ENCODE measurements at regions not wholly inside any gene's neighbourhood (a gene's known extent, or its start where the extent isn't known, plus 50 kb on each side); places are given as distances from the start of the nearest gene placed in this dataset.

DNA sequence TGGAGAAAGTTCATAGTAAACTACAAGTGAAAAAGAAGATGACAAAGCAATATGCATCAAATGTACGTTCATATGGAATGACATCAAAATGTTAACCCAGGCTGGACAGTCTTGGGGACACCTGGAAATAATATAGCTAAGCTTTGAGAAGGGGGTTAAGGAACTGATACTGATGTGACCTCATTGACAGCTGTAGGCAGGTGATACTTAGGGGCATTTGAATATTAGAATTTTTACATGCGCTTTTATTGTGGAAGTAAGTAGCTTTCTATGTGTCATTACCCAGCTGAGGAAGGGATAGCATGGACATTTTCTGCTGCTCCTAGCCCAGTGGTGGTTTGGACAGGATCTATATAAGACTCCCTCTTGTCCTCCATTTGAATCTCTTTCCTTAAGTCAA, 299.7 kb downstream of the CWC27 start:
- Histone ChIP-seq H3K4me1 (ENCODE audit: control insufficient read depth, insufficient read depth, low read length) (peaks cover 7% of the 10 kb centered on the region), H3K27ac (ENCODE audit: low read length) (no peak overlapping the region), H3K9ac (ENCODE audit: low read length in 2 of 2) (no peak overlapping the region), H3K27me3 (ENCODE audit: control insufficient read depth in 1 of 2, insufficient read depth in 2 of 2, low read length in 2 of 2) (no peaks in the 10 kb centered on the region), H3K36me3 (ENCODE audit: control insufficient read depth in 2 of 2, insufficient read depth in 2 of 2, low read length in 2 of 2) (no peaks in the 10 kb centered on the region), H3K4me3 (ENCODE audit: low read length in 2 of 2) (no peak overlapping the region), H3K9me3 (ENCODE audit: control insufficient read depth in 2 of 2, low read length in 2 of 2) (no peaks in the 10 kb centered on the region)

- Histone ChIP-seq H3K27me3 (ENCODE audit: control insufficient read depth in 1 of 2, insufficient read depth in 2 of 2, low read length in 2 of 2) (no peaks in the 10 kb centered on the region), H3K9ac (ENCODE audit: low read length in 2 of 2) (no peak overlapping the region), H3K9me3 (ENCODE audit: control insufficient read depth in 2 of 2, low read length in 2 of 2) (no peaks in the 10 kb centered on the region), H3K27ac (ENCODE audit: low read length) (no peak overlapping the region), H3K36me3 (ENCODE audit: control insufficient read depth in 2 of 2, insufficient read depth in 2 of 2, low read length in 2 of 2) (no peaks in the 10 kb centered on the region), H3K4me3 (ENCODE audit: low read length in 2 of 2) (no peak overlapping the region), H3K4me1 (ENCODE audit: control insufficient read depth, insufficient read depth, low read length) (peaks cover 7% of the 10 kb centered on the region)
These were observed 301.3 kb downstream of the CWC27 start for GRCh38 chr5:65070026-65070425.

DNA sequence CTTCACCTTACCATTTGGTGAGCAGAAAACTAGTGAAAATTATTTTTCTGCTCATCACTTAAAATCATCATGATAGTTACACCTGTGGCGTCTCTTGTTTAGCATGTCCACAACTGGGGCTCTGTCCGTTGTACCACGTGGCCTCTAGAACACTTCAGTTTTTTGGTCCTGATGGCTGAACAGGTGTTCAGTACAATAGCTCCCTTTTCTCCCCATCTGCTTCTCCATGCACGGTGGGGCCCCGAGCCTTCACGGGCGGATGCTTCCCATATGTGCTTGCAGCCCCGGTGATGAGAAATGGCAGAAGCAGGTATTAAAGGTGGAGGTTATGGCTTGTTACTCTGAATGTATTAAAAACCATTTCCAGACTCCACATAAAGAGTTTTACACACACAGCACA, 304.1 kb downstream of the CWC27 start:
- H3K36me3 ChIP-seq (ENCODE audit: control insufficient read depth in 2 of 2, insufficient read depth in 2 of 2, low read length in 2 of 2) = no peaks in the 10 kb centered on the region
- H3K9ac ChIP-seq (ENCODE audit: low read length in 2 of 2) = no peak overlapping the region
- no peaks in the 10 kb centered on the region for H3K27me3 ChIP-seq (ENCODE audit: control insufficient read depth in 1 of 2, insufficient read depth in 2 of 2, low read length in 2 of 2)
- H3K4me3 ChIP-seq (ENCODE audit: low read length in 2 of 2) = no peak overlapping the region
- H3K9me3 ChIP-seq (ENCODE audit: control insufficient read depth in 2 of 2, low read length in 2 of 2) = no peaks in the 10 kb centered on the region
- H3K4me1 ChIP-seq (ENCODE audit: control insufficient read depth, insufficient read depth, low read length) = peaks cover 10% of the 10 kb centered on the region
- no peak overlapping the region for H3K27ac ChIP-seq (ENCODE audit: low read length)

DNA sequence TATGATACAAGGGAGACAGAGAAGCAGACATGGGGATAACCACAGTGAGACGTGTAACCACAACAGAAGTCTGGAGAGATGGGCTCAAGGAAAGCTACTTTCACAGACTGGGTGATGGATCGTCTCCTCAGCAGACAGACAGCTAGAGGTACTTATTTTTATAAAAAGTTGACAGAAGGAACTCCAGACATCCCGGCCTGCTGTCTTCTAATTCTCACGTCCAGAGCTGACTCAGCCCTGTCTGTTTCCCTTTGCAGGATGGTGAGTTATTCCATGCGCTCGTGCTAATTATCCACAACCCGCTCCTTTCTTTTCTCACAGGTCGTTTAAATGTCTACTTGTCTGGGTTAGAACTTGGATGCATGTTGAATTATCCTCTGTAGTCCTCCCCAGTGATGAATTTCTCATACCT, 304.5 kb downstream of the CWC27 start:
- Histone ChIP-seq H3K27ac (ENCODE audit: low read length) (no peak overlapping the region), H3K9me3 (ENCODE audit: control insufficient read depth in 2 of 2, low read length in 2 of 2) (no peaks in the 10 kb centered on the region), H3K27me3 (ENCODE audit: control insufficient read depth in 1 of 2, insufficient read depth in 2 of 2, low read length in 2 of 2) (no peaks in the 10 kb centered on the region), H3K9ac (ENCODE audit: low read length in 2 of 2) (no peak overlapping the region), H3K36me3 (ENCODE audit: control insufficient read depth in 2 of 2, insufficient read depth in 2 of 2, low read length in 2 of 2) (no peaks in the 10 kb centered on the region), H3K4me3 (ENCODE audit: low read length in 2 of 2) (no peak overlapping the region), H3K4me1 (ENCODE audit: control insufficient read depth, insufficient read depth, low read length) (peaks cover 10% of the 10 kb centered on the region)

- Histone ChIP-seq H3K4me1 (ENCODE audit: control insufficient read depth, insufficient read depth, low read length) (peaks cover 10% of the 10 kb centered on the region), H3K27me3 (ENCODE audit: control insufficient read depth in 1 of 2, insufficient read depth in 2 of 2, low read length in 2 of 2) (no peaks in the 10 kb centered on the region), H3K9me3 (ENCODE audit: control insufficient read depth in 2 of 2, low read length in 2 of 2) (no peaks in the 10 kb centered on the region), H3K9ac (ENCODE audit: low read length in 2 of 2) (peak overlapping the region in 1 of 2 donors; percentile 29), H3K27ac (ENCODE audit: low read length) (peak overlapping the region; percentile 69), H3K36me3 (ENCODE audit: control insufficient read depth in 2 of 2, insufficient read depth in 2 of 2, low read length in 2 of 2) (no peaks in the 10 kb centered on the region), H3K4me3 (ENCODE audit: low read length in 2 of 2) (no peak overlapping the region)
These were observed 307.0 kb downstream of the CWC27 start for GRCh38 chr5:65075623-65076250.

- Histone ChIP-seq H3K27me3 (ENCODE audit: control insufficient read depth in 1 of 2, insufficient read depth in 2 of 2, low read length in 2 of 2) (no peaks in the 10 kb centered on the region), H3K9me3 (ENCODE audit: control insufficient read depth in 2 of 2, low read length in 2 of 2) (no peaks in the 10 kb centered on the region), H3K36me3 (ENCODE audit: control insufficient read depth in 2 of 2, insufficient read depth in 2 of 2, low read length in 2 of 2) (no peaks in the 10 kb centered on the region), H3K27ac (ENCODE audit: low read length) (peak overlapping the region; percentile 69), H3K4me1 (ENCODE audit: control insufficient read depth, insufficient read depth, low read length) (peaks cover 10% of the 10 kb centered on the region), H3K9ac (ENCODE audit: low read length in 2 of 2) (peak overlapping the region in 1 of 2 donors; percentile 29), H3K4me3 (ENCODE audit: low read length in 2 of 2) (no peak overlapping the region)
These were observed 307.6 kb downstream of the CWC27 start for GRCh38 chr5:65076251-65076869.

DNA sequence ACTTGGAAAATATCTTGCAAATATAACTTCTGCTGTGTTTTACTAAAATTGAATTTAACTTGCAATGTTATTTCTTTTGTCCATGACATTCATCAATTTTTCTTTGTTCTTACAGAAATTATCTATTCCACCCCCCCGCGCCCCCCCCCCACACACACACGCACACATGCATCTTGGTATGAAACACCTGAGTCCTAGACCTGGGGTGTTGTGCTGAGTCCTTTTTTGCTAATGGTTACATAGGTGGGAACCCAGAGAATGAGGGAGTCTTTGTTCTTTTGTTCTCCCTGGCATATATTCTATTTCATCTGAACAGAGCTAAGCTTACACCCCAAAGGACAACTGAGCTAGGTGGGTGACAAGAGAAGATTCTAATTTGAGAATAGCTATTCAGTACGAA, 308.9 kb downstream of the CWC27 start:
- Histone ChIP-seq H3K36me3 (ENCODE audit: control insufficient read depth in 2 of 2, insufficient read depth in 2 of 2, low read length in 2 of 2) (no peaks in the 10 kb centered on the region), H3K27ac (ENCODE audit: low read length) (no peak overlapping the region), H3K9ac (ENCODE audit: low read length in 2 of 2) (no peak overlapping the region), H3K4me1 (ENCODE audit: control insufficient read depth, insufficient read depth, low read length) (peaks cover 10% of the 10 kb centered on the region), H3K9me3 (ENCODE audit: control insufficient read depth in 2 of 2, low read length in 2 of 2) (no peaks in the 10 kb centered on the region), H3K4me3 (ENCODE audit: low read length in 2 of 2) (no peak overlapping the region), H3K27me3 (ENCODE audit: control insufficient read depth in 1 of 2, insufficient read depth in 2 of 2, low read length in 2 of 2) (no peaks in the 10 kb centered on the region)

- Histone ChIP-seq H3K36me3 (ENCODE audit: control insufficient read depth in 2 of 2, insufficient read depth in 2 of 2, low read length in 2 of 2) (no peaks in the 10 kb centered on the region), H3K27me3 (ENCODE audit: control insufficient read depth in 1 of 2, insufficient read depth in 2 of 2, low read length in 2 of 2) (no peaks in the 10 kb centered on the region), H3K27ac (ENCODE audit: low read length) (no peak overlapping the region), H3K9ac (ENCODE audit: low read length in 2 of 2) (no peak overlapping the region), H3K9me3 (ENCODE audit: control insufficient read depth in 2 of 2, low read length in 2 of 2) (no peaks in the 10 kb centered on the region), H3K4me1 (ENCODE audit: control insufficient read depth, insufficient read depth, low read length) (peaks cover 10% of the 10 kb centered on the region), H3K4me3 (ENCODE audit: low read length in 2 of 2) (no peak overlapping the region)
These were observed 309.6 kb downstream of the CWC27 start for GRCh38 chr5:65078331-65078730.

GRCh38 chr5:65081071-65081470, 312.3 kb downstream of the CWC27 start:
- H3K9me3 ChIP-seq (ENCODE audit: control insufficient read depth in 2 of 2, low read length in 2 of 2) = no peaks in the 10 kb centered on the region
- H3K27me3 ChIP-seq (ENCODE audit: control insufficient read depth in 1 of 2, insufficient read depth in 2 of 2, low read length in 2 of 2) = no peaks in the 10 kb centered on the region
- H3K27ac ChIP-seq (ENCODE audit: low read length) = no peak overlapping the region
- peaks cover 6% of the 10 kb centered on the region for H3K4me1 ChIP-seq (ENCODE audit: control insufficient read depth, insufficient read depth, low read length)
- no peaks in the 10 kb centered on the region for H3K36me3 ChIP-seq (ENCODE audit: control insufficient read depth in 2 of 2, insufficient read depth in 2 of 2, low read length in 2 of 2)
- H3K9ac ChIP-seq (ENCODE audit: low read length in 2 of 2) = no peak overlapping the region
- no peak overlapping the region for H3K4me3 ChIP-seq (ENCODE audit: low read length in 2 of 2)

GRCh38 chr5:65084795-65085515, 316.2 kb downstream of the CWC27 start:
- H3K9ac ChIP-seq (ENCODE audit: low read length in 2 of 2) = no peak overlapping the region
- no peaks in the 10 kb centered on the region for H3K4me1 ChIP-seq (ENCODE audit: control insufficient read depth, insufficient read depth, low read length)
- no peaks in the 10 kb centered on the region for H3K27me3 ChIP-seq (ENCODE audit: control insufficient read depth in 1 of 2, insufficient read depth in 2 of 2, low read length in 2 of 2)
- no peaks in the 10 kb centered on the region for H3K36me3 ChIP-seq (ENCODE audit: control insufficient read depth in 2 of 2, insufficient read depth in 2 of 2, low read length in 2 of 2)
- H3K4me3 ChIP-seq (ENCODE audit: low read length in 2 of 2) = no peak overlapping the region
- no peak overlapping the region for H3K27ac ChIP-seq (ENCODE audit: low read length)
- no peaks in the 10 kb centered on the region for H3K9me3 ChIP-seq (ENCODE audit: control insufficient read depth in 2 of 2, low read length in 2 of 2)

DNA sequence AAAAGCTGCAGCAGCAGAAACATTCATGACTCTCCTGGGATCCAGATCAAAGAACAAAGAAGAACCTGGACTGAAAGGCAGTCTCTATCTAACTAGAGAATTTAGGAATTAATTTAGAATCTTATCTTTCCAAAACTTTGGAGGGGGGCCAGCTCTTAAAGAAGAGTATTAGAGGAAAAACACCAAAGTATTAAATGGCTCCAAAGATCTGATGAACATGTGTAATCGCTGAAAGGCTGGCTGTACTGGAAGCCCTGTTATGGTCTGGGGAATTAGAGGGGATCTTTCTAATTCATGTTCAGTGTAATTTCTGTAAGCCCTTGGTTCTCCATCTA, 316.8 kb downstream of the CWC27 start:
- no peaks in the 10 kb centered on the region for H3K9me3 ChIP-seq (ENCODE audit: control insufficient read depth in 2 of 2, low read length in 2 of 2)
- no peak overlapping the region for H3K27ac ChIP-seq (ENCODE audit: low read length)
- no peak overlapping the region for H3K4me3 ChIP-seq (ENCODE audit: low read length in 2 of 2)
- no peaks in the 10 kb centered on the region for H3K36me3 ChIP-seq (ENCODE audit: control insufficient read depth in 2 of 2, insufficient read depth in 2 of 2, low read length in 2 of 2)
- no peak overlapping the region for H3K9ac ChIP-seq (ENCODE audit: low read length in 2 of 2)
- no peaks in the 10 kb centered on the region for H3K27me3 ChIP-seq (ENCODE audit: control insufficient read depth in 1 of 2, insufficient read depth in 2 of 2, low read length in 2 of 2)
- H3K4me1 ChIP-seq (ENCODE audit: control insufficient read depth, insufficient read depth, low read length) = no peaks in the 10 kb centered on the region

Measured in stomach smooth muscle (tissue), 2 donors.